PFSK-1 (cell line): ENCODE measurements at regions not wholly inside any gene's neighbourhood (a gene's known extent, or its start where the extent isn't known, plus 50 kb on each side); places are given as distances from the start of the nearest gene placed in this dataset.

Experiments used
- FOXP2 ChIP-seq: optimal IDR thresholded peaks from 2 replicates; pipeline ENCODE3; 2011; ENCODE audit warnings: borderline replicate concordance, control low read depth, inconsistent platforms; ENCODE audit not compliant: insufficient read depth; ENCODE audit errors: extremely low read length, extremely low read depth
- POLR2AphosphoS5 ChIP-seq: IDR thresholded peaks from 2 replicates; pipeline ENCODE4 v1.6.1; 2012; ENCODE audit warnings: low read depth, mild to moderate bottlenecking, control low read depth, low read length, moderate library complexity
- SIN3A ChIP-seq: IDR thresholded peaks from 2 replicates; pipeline ENCODE4 v1.6.1; 2012; ENCODE audit warnings: mild to moderate bottlenecking, low read length, moderate library complexity, borderline replicate concordance; ENCODE audit not compliant: insufficient read depth
- TAF1 ChIP-seq: IDR thresholded peaks from 2 replicates; pipeline ENCODE4 v1.6.1; 2012; ENCODE audit warnings: low read length, control low read depth, borderline replicate concordance; ENCODE audit not compliant: insufficient read depth
- TF ChIP-seq, protein P1 (sequence below), 2 experiments: IDR thresholded peaks; 2 replicates each; pipeline versions ENCODE4 v1.6.1 to v1.8.0; 2011 to 2012; ENCODE audit warnings: low read depth in 2 of 2, low read length in 2 of 2, control low read depth in 1 of 2, inconsistent platforms in 1 of 2, mild to moderate bottlenecking in 1 of 2, moderate library complexity in 1 of 2; ENCODE audit not compliant: insufficient read depth in 1 of 2

DNA sequence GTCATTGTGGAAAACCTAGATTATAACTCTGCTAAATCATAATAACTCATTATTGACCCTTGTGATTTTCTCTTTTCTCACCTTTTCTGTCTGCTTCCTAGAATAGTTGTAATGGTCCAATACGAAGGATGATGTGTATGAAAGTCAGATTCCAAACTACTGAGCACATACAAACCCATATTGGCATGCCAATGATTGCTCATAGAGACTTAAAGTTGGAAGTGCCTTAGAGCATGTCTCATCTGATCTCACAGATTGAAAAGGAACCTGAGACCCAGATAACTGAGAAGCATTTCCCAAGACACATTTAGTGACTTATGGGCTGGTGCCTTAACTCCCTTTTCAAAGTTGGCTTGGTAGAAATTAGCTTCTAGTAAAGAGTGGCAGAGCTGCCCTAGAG, 594.3 kb downstream of the REEP3 start:
- TF ChIP-seq, protein P1, sequence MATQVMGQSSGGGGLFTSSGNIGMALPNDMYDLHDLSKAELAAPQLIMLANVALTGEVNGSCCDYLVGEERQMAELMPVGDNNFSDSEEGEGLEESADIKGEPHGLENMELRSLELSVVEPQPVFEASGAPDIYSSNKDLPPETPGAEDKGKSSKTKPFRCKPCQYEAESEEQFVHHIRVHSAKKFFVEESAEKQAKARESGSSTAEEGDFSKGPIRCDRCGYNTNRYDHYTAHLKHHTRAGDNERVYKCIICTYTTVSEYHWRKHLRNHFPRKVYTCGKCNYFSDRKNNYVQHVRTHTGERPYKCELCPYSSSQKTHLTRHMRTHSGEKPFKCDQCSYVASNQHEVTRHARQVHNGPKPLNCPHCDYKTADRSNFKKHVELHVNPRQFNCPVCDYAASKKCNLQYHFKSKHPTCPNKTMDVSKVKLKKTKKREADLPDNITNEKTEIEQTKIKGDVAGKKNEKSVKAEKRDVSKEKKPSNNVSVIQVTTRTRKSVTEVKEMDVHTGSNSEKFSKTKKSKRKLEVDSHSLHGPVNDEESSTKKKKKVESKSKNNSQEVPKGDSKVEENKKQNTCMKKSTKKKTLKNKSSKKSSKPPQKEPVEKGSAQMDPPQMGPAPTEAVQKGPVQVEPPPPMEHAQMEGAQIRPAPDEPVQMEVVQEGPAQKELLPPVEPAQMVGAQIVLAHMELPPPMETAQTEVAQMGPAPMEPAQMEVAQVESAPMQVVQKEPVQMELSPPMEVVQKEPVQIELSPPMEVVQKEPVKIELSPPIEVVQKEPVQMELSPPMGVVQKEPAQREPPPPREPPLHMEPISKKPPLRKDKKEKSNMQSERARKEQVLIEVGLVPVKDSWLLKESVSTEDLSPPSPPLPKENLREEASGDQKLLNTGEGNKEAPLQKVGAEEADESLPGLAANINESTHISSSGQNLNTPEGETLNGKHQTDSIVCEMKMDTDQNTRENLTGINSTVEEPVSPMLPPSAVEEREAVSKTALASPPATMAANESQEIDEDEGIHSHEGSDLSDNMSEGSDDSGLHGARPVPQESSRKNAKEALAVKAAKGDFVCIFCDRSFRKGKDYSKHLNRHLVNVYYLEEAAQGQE (IDR thresholded peaks at IDR 0.05; ENCODE audit: insufficient read depth in 1 of 2, low read depth in 2 of 2, low read length in 2 of 2): no peak
- TF ChIP-seq SIN3A (no peak), FOXP2 (no peak), POLR2AphosphoS5 (no peak), TAF1 (no peak)

DNA sequence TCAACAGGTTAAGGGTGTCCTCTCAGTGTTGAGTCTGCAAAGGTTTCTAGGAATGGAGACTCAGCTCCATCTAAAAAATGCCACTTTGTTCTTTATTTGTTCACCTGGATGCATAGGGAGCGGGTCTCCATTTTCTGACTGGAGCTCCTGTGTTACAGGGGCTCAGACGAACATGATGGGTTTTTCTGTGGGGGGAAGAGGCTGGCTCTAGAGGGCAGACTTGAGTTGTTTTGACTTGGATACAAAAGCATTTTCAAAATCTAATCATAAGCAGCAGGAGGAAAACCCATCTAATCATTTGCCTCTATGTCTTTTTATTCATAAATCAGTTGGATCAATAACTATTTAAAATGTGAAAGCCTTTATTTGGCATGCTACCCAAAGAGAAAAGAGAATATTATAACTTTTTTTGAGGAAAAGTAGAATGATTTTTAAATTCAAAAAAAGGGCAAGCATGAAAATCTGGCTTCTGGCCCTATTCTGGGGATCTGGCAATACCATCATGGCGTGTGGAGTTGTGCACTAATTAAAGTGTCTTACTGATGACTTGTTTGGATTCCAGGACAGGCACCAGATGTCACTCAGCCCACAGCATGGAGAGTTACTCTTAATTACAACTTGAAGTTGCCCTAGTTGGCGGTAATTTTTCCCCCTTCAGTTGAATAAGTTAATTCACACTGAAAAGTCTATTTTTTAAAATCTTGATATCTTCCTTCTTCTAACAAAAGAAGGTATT, 594.9 kb downstream of the REEP3 start:
- TF ChIP-seq TAF1 (no peak), FOXP2 (no peak), POLR2AphosphoS5 (no peak), SIN3A (no peak)
- TF ChIP-seq, protein P1 (IDR thresholded peaks at IDR 0.05; ENCODE audit: insufficient read depth in 1 of 2, low read depth in 2 of 2, low read length in 2 of 2): no peak

DNA sequence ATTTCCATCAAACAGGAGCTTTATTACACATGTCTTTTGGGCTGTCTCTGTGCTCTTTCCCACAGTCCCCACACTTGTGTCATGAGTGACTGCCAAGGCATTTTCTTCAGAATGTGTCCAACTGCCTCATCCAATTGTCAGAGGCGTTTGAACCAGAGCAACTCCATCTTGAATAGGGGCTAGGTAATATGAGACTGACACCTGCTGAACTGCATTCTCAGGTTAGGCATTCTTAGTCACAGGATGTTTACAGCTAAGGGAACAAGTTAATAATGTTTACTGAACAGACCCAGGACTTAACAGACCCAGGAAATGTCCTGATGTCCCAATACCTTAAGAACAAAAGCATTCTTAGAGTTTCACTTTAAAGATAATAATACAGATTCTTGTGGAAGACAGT, 595.5 kb downstream of the REEP3 start:
- no peak for TF ChIP-seq FOXP2
- TF ChIP-seq, protein P1 (IDR thresholded peaks at IDR 0.05; ENCODE audit: insufficient read depth in 1 of 2, low read depth in 2 of 2, low read length in 2 of 2): no peak
- no peak for TF ChIP-seq SIN3A
- no peak for TF ChIP-seq TAF1
- no peak for TF ChIP-seq POLR2AphosphoS5

DNA sequence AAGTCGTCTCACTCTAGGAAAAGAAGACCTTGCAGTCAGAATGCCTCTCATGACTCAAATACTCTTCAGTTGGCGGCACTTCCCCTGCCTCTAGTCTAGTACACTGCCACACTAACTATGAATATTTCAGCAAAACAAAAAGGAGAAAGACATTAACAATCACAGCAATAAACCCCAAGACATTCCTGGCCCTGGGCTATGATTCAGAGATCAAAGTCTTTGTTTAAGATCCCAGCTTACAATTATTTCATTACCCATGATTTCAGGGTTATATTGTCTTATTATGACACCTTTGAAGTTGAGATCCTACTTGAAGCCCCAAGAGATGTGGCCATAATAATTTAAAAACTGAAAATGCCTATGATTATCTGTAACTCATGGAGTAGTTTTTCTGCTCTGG, 597.5 kb downstream of the REEP3 start:
- TF ChIP-seq TAF1: no peak
- no peak for TF ChIP-seq SIN3A
- TF ChIP-seq, protein P1 (IDR thresholded peaks at IDR 0.05; ENCODE audit: insufficient read depth in 1 of 2, low read depth in 2 of 2, low read length in 2 of 2): no peak
- TF ChIP-seq FOXP2: no peak
- TF ChIP-seq POLR2AphosphoS5: no peak
